Natural killer cell (primary cell): ENCODE measurements at regions not wholly inside any gene's neighbourhood (a gene's known extent, or its start where the extent isn't known, plus 50 kb on each side); places are given as distances from the start of the nearest gene placed in this dataset.

Experiments
- ATAC-seq, 3 donors: fragments of 150-1000 bp in 2 of 3; fragments of 200-7000 bp in 1 of 3; cut with Tn5 transposase; 1 replicate in 1 of 3; 2 replicates in 2 of 3; pipeline ENCODE4 v1.10.0; 2021; ENCODE audit warnings: mild to moderate bottlenecking in 2 of 3, moderate library complexity in 2 of 3
- DNase-seq, 2 donors: peaks; one replicate each; pipeline versions ENCODE4 v3.0.0 to v3.0.0-alpha.2; 2013 to 2021; ENCODE audit warnings: mixed read lengths in 1 of 2
- H3K27ac ChIP-seq: one replicate; pipeline ENCODE4 v1.5.1; 2013; ENCODE audit warnings: mild to moderate bottlenecking, low read length
- H3K27me3 ChIP-seq: one replicate; pipeline ENCODE4 v1.6.1; 2013; ENCODE audit warnings: low read length; ENCODE audit not compliant: control insufficient read depth, insufficient read depth
- H3K36me3 ChIP-seq: one replicate; pipeline ENCODE4 v1.6.1; 2013; ENCODE audit warnings: low read length; ENCODE audit not compliant: control insufficient read depth, insufficient read depth
- H3K4me1 ChIP-seq: one replicate; pipeline ENCODE4 v1.6.1; 2013; ENCODE audit warnings: low read length; ENCODE audit not compliant: control insufficient read depth, insufficient read depth
- H3K4me3 ChIP-seq: one replicate; pipeline ENCODE4 v1.5.1; 2013; ENCODE audit warnings: low read length
- H3K9me3 ChIP-seq: one replicate; pipeline ENCODE4 v1.6.1; 2013; ENCODE audit warnings: low read length; ENCODE audit not compliant: control insufficient read depth, insufficient read depth
- H3K27ac Mint-ChIP-seq, 2 donors: one replicate each; pipeline ENCODE4 v1.8.0; 2022; ENCODE audit warnings: mild to moderate bottlenecking in 2 of 2, mixed read lengths in 2 of 2, moderate library complexity in 1 of 2
- H3K27me3 Mint-ChIP-seq, 2 donors: one replicate each; pipeline ENCODE4 v1.8.0; 2022; ENCODE audit warnings: low read depth in 2 of 2, mixed read lengths in 2 of 2
- H3K36me3 Mint-ChIP-seq: one replicate; pipeline ENCODE4 v1.8.0; 2022; ENCODE audit warnings: mixed read lengths
- H3K4me1 Mint-ChIP-seq, 2 donors: one replicate each; pipeline ENCODE4 v1.8.0; 2022; ENCODE audit warnings: mixed read lengths in 2 of 2
- H3K4me3 Mint-ChIP-seq: one replicate; pipeline ENCODE4 v1.8.0; 2022; ENCODE audit warnings: mild to moderate bottlenecking, moderate library complexity, mixed read lengths
- H3K9me3 Mint-ChIP-seq, 2 donors: one replicate each; pipeline ENCODE4 v1.8.0; 2022; ENCODE audit warnings: mixed read lengths in 2 of 2
- CTCF ChIP-seq: fragments of 200-600 bp; IDR thresholded peaks from one replicate; pipeline ENCODE4 v1.8.0; 2022; ENCODE audit warnings: antibody characterized with exemption
- WGBS: methylation state at CpG from one replicate; pipeline ENCODE4 v1.1.7; 2013; ENCODE audit warnings: missing lambda C conversion rate; ENCODE audit not compliant: insufficient coverage; 5-methylcytosine and 5-hydroxymethylcytosine counted together
- intact Hi-C: fragments of 100-400 bp; cut with micrococcal nuclease; formaldehyde crosslinking; loops from one replicate; pipeline ENCODE4 v1.14.2; 2022

- Mint-ChIP-seq H3K36me3 (peaks cover 8% of the 10 kb centered on the region), H3K9me3 (peaks cover 6 to 9% of the 10 kb centered on the region in 2 donors), H3K27me3 (no peaks in the 10 kb centered on the region), H3K27ac (no peak overlapping the region), H3K4me1 (no peaks in the 10 kb centered on the region), H3K4me3 (peak overlapping the region; percentile 31)
- Histone ChIP-seq H3K4me3 (no peak overlapping the region), H3K27ac (no peak overlapping the region), H3K27me3 (no peaks in the 10 kb centered on the region), H3K9me3 (no peaks in the 10 kb centered on the region), H3K36me3 (no peaks in the 10 kb centered on the region), H3K4me1 (no peaks in the 10 kb centered on the region)
- DNase-seq (no peak), ATAC-seq (no peak)
- intact Hi-C loops, result no loop called here
- no peak for TF ChIP-seq CTCF
- 53% methylated on average over 1 of the region's 4 CpGs for WGBS
Measured at GRCh38 chr5:123721675-123722276, 209.8 kb downstream of the CSNK1G3 start.

GRCh38 chr5:123720955-123721354 is 209.0 kb downstream of the CSNK1G3 start:
- no peak for TF ChIP-seq CTCF
- ATAC-seq (no peak), DNase-seq (no peak)
- Mint-ChIP-seq H3K36me3 (no peaks in the 10 kb centered on the region), H3K4me3 (no peak overlapping the region), H3K27ac (no peak overlapping the region), H3K4me1 (no peaks in the 10 kb centered on the region), H3K9me3 (peaks cover 2% of the 10 kb centered on the region in 2 donors), H3K27me3 (no peaks in the 10 kb centered on the region)
- Histone ChIP-seq H3K9me3 (no peaks in the 10 kb centered on the region), H3K27ac (no peak overlapping the region), H3K4me1 (no peaks in the 10 kb centered on the region), H3K27me3 (no peaks in the 10 kb centered on the region), H3K4me3 (no peak overlapping the region), H3K36me3 (no peaks in the 10 kb centered on the region)
- intact Hi-C loops, result no loop called here
- WGBS, result 86% methylated on average over 4 of the region's 5 CpGs

- H3K27me3 ChIP-seq, result no peaks in the 10 kb centered on the region
- no peak for ATAC-seq
- intact Hi-C loops, result no loop called here
- no peaks in the 10 kb centered on the region for H3K36me3 ChIP-seq
- H3K4me3 Mint-ChIP-seq, result no peak overlapping the region
- no peaks in the 10 kb centered on the region for H3K4me1 Mint-ChIP-seq
- DNase-seq, result no peak
- H3K9me3 Mint-ChIP-seq, result peaks cover 2% of the 10 kb centered on the region in 2 donors
- H3K27me3 Mint-ChIP-seq, result no peaks in the 10 kb centered on the region
- no peaks in the 10 kb centered on the region for H3K4me1 ChIP-seq
- no peaks in the 10 kb centered on the region for H3K36me3 Mint-ChIP-seq
- no peak overlapping the region for H3K27ac Mint-ChIP-seq
- TF ChIP-seq CTCF, result no peak
- H3K27ac ChIP-seq, result no peak overlapping the region
- H3K9me3 ChIP-seq, result no peaks in the 10 kb centered on the region
- H3K4me3 ChIP-seq, result no peak overlapping the region
Measured at GRCh38 chr5:123720339-123720738, 208.4 kb downstream of the CSNK1G3 start.

- no peak for ATAC-seq
- Mint-ChIP-seq H3K27me3 (no peaks in the 10 kb centered on the region), H3K27ac (no peak overlapping the region), H3K9me3 (peaks cover 2% of the 10 kb centered on the region in 2 donors), H3K36me3 (no peaks in the 10 kb centered on the region), H3K4me3 (no peak overlapping the region), H3K4me1 (no peaks in the 10 kb centered on the region)
- WGBS, result 94% methylated on average over 2 of the region's 3 CpGs
- DNase-seq, result no peak
- intact Hi-C loops, result no loop called here
- no peaks in the 10 kb centered on the region for H3K27me3 ChIP-seq
- H3K4me3 ChIP-seq, result no peak overlapping the region
- H3K4me1 ChIP-seq, result no peaks in the 10 kb centered on the region
- H3K36me3 ChIP-seq, result no peaks in the 10 kb centered on the region
- TF ChIP-seq CTCF, result no peak
- no peaks in the 10 kb centered on the region for H3K9me3 ChIP-seq
- no peak overlapping the region for H3K27ac ChIP-seq
Measured at GRCh38 chr5:123719004-123719403, 207.0 kb downstream of the CSNK1G3 start.
